ENCODE measurements at regions not wholly inside any gene's neighbourhood (a gene's known extent, or its start where the extent isn't known, plus 50 kb on each side); places are given as distances from the start of the nearest gene placed in this dataset.

- CTCF ChIA-PET (ENCODE audit: low intra/inter-chr PET ratio, low total read pairs): no interaction called here
- Histone ChIP-seq H3K9me3 (ENCODE audit: low read length) (no peaks in the 10 kb centered on the region), H3K36me3 (replicated peaks in 1 of 2; ENCODE audit: control insufficient read depth in 1 of 2, insufficient read depth in 2 of 2, low read length in 2 of 2) (no peaks in the 10 kb centered on the region), H3K9ac (ENCODE audit: insufficient read depth, low read depth, low read length) (no peak overlapping the region), H4K20me1 (ENCODE audit: insufficient read depth, low read length) (no peaks in the 10 kb centered on the region), H3K79me2 (ENCODE audit: insufficient read depth, low read length) (no peaks in the 10 kb centered on the region), H3K4me2 (ENCODE audit: low read depth, low read length) (no peak overlapping the region), H3K4me1 (ENCODE audit: insufficient read depth, low read length) (no peaks in the 10 kb centered on the region), H3K27me3 (ENCODE audit: control insufficient read depth in 1 of 2, insufficient read depth in 2 of 2, low read length in 2 of 2) (no peaks in the 10 kb centered on the region), H3K4me3 (replicated peaks in 1 of 3; ENCODE audit: insufficient read depth in 1 of 3, low read depth in 2 of 3, low read length in 3 of 3) (no peak overlapping the region), H3K27ac (ENCODE audit: extremely low read length, insufficient read depth, low read length) (no peak overlapping the region), H2AFZ (ENCODE audit: low read length) (no peak overlapping the region)
- WGBS (ENCODE audit: low lambda C conversion rate): 53% methylated on average over 1 of the region's 1 CpG
- ATAC-seq (no peak), FAIRE-seq (no peak), DNase-seq (ENCODE audit: low spot score) (no peak)
- TF ChIP-seq ZFP82 (CRISPR knock-in tag; IDR thresholded peaks at IDR 0.05; ENCODE audit: borderline replicate concordance): no peak
- no peak for TF ChIP-seq CSRNP1 (CRISPR knock-in tag; IDR thresholded peaks at IDR 0.05)
- no peak for TF ChIP-seq NR2C2 (CRISPR knock-in tag; IDR thresholded peaks at IDR 0.05; ENCODE audit: borderline replicate concordance)
- intact Hi-C loops (cut with micrococcal nuclease; ENCODE audit: unreplicated experiment): no loop called here
- in situ Hi-C loops (cut with HindIII; ENCODE audit: extremely low pct_ligation_motif_present, low pct_unique_long_range_greater_than_20kb): no loop called here
- no TSS peak for BruUV-seq (replicated peaks)
- POLR2A ChIA-PET: no interaction called here
Measured at GRCh38 chr4:181416966-181417365, 826.2 kb upstream of the TENM3 start.

GRCh38 chr4:181418496-181418895 is 824.7 kb upstream of the TENM3 start:
- Histone ChIP-seq H2AFZ (ENCODE audit: low read length) (no peak overlapping the region), H3K4me2 (ENCODE audit: low read depth, low read length) (no peak overlapping the region), H3K4me3 (replicated peaks in 1 of 3; ENCODE audit: insufficient read depth in 1 of 3, low read depth in 2 of 3, low read length in 3 of 3) (no peak overlapping the region), H3K27ac (ENCODE audit: extremely low read length, insufficient read depth, low read length) (no peak overlapping the region), H3K9me3 (ENCODE audit: low read length) (no peaks in the 10 kb centered on the region), H3K9ac (ENCODE audit: insufficient read depth, low read depth, low read length) (no peak overlapping the region), H4K20me1 (ENCODE audit: insufficient read depth, low read length) (no peaks in the 10 kb centered on the region), H3K4me1 (ENCODE audit: insufficient read depth, low read length) (no peaks in the 10 kb centered on the region), H3K27me3 (ENCODE audit: control insufficient read depth in 1 of 2, insufficient read depth in 2 of 2, low read length in 2 of 2) (no peaks in the 10 kb centered on the region), H3K79me2 (ENCODE audit: insufficient read depth, low read length) (no peaks in the 10 kb centered on the region), H3K36me3 (replicated peaks in 1 of 2; ENCODE audit: control insufficient read depth in 1 of 2, insufficient read depth in 2 of 2, low read length in 2 of 2) (no peaks in the 10 kb centered on the region)
- DNase-seq (ENCODE audit: low spot score) (no peak), ATAC-seq (no peak), FAIRE-seq (no peak)
- in situ Hi-C loops (cut with HindIII; ENCODE audit: extremely low pct_ligation_motif_present, low pct_unique_long_range_greater_than_20kb) (no loop called here), intact Hi-C loops (cut with micrococcal nuclease; ENCODE audit: unreplicated experiment) (no loop called here)
- POLR2A ChIA-PET: no interaction called here
- 23% methylated on average over 7 of the region's 8 CpGs for WGBS (ENCODE audit: low lambda C conversion rate)
- no TSS peak for BruUV-seq (replicated peaks)
- CTCF ChIA-PET (ENCODE audit: low intra/inter-chr PET ratio, low total read pairs): no interaction called here
- TF ChIP-seq ZNF205 (CRISPR knock-in tag; IDR thresholded peaks at IDR 0.05) (no peak), ZNF333 (CRISPR knock-in tag; IDR thresholded peaks at IDR 0.05; ENCODE audit: borderline replicate concordance) (no peak), ZBED4 (CRISPR knock-in tag; IDR thresholded peaks at IDR 0.05; ENCODE audit: borderline replicate concordance) (no peak), ZMAT5 (CRISPR knock-in tag; IDR thresholded peaks at IDR 0.05; ENCODE audit: borderline replicate concordance, low read depth) (no peak), PBX2 (CRISPR knock-in tag; IDR thresholded peaks at IDR 0.05) (no peak), ONECUT2 (CRISPR knock-in tag; IDR thresholded peaks at IDR 0.05) (no peak)

Measured in HepG2 (cell line).